ENCODE measurements at regions not wholly inside any gene's neighbourhood (a gene's known extent, or its start where the extent isn't known, plus 50 kb on each side); places are given as distances from the start of the nearest gene placed in this dataset.
"Not testable (repeated sequence)": the region's sequence is repeated elsewhere in the genome, so short reads cannot be mapped to it uniquely, and the experiment has no call there.

GRCh38 chr2:89756616-89757015 is 1065.1 kb downstream of the RPIA start:
- H3K4me3 ChIP-seq (ENCODE audit: low read depth, low read length), result not testable (repeated sequence)

DNA sequence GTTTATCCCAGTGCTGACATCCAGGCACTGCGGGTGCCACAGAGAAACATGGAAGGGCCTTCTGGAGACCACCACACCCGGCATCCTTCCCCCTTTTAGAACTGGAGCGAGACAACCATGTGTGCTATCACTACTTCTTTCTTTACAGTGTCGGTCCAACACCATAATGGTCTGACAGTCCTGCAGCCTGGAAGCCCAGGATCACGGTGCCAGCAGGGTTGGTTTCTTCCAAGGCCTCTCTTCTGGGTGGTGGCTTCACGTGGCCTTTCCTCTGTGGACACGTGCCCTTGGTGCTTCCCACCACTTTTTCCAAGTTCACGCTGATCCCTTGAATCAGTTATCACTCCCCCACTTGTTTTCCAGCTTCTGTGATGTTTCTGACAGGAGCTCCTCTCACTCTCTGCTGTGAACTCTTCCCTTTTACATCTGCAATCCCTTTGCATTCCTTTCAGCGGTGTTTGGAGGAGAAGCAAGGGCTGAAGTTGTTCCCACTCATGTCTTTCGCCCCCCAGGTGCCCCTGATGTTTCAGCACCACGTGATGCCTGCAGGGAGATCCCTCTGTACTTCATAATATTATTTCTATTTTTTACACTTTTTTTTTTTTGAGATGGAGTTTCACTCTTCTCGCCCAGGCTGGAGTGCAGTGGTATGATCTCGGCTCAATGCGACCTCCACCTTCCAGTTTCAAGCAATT is 1067.0 kb downstream of the RPIA start:
- not testable (repeated sequence) for H3K4me3 ChIP-seq (ENCODE audit: low read depth, low read length)

GRCh38 chr2:89760762-89761161 is 1069.3 kb downstream of the RPIA start:
- H3K4me3 ChIP-seq (ENCODE audit: low read depth, low read length), result not testable (repeated sequence)

GRCh38 chr2:89761171-89761570 is 1069.7 kb downstream of the RPIA start:
- not testable (repeated sequence) for H3K4me3 ChIP-seq (ENCODE audit: low read depth, low read length)

DNA sequence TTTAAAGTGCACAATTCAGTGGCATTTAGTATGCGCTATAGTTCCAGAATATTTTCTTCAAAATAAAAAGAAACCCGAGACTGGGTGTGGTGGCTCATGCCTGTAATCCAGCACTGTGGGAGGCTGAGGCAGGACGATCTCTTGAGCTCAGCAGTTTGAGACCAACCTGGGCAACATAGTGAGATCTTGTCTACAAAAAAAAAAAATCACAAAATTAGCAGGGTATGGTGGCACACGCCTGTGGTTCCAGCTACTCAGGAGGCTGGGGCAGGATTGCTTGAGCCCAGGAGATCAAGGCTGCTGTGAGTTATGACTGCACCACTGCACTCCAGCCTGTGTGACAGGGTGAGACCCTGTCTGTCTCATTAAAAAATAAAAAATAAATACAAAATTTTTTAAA is 1070.4 kb downstream of the RPIA start:
- not testable (repeated sequence) for H3K4me3 ChIP-seq (ENCODE audit: low read depth, low read length)

- H3K4me3 ChIP-seq (ENCODE audit: low read depth, low read length), result not testable (repeated sequence)
Observed at GRCh38 chr2:89762461-89763253, 1071.2 kb downstream of the RPIA start.

DNA sequence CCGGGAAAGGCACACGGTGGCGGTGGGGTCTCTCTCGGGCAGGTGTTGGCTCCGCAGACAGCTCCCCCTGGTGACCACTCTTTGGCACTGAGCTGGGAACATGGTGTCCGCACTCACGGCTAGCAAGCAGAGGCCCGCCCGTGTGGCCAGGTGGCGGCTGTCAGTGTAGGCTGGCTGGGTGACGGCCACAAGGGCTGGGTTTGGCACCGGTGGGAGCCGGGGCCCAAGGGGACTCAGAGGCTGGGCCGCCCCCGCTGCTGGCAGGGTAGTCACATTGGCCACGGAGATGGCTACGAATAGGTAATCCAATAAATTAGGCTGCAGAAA is 1071.7 kb downstream of the RPIA start:
- TF ChIP-seq, protein P1, sequence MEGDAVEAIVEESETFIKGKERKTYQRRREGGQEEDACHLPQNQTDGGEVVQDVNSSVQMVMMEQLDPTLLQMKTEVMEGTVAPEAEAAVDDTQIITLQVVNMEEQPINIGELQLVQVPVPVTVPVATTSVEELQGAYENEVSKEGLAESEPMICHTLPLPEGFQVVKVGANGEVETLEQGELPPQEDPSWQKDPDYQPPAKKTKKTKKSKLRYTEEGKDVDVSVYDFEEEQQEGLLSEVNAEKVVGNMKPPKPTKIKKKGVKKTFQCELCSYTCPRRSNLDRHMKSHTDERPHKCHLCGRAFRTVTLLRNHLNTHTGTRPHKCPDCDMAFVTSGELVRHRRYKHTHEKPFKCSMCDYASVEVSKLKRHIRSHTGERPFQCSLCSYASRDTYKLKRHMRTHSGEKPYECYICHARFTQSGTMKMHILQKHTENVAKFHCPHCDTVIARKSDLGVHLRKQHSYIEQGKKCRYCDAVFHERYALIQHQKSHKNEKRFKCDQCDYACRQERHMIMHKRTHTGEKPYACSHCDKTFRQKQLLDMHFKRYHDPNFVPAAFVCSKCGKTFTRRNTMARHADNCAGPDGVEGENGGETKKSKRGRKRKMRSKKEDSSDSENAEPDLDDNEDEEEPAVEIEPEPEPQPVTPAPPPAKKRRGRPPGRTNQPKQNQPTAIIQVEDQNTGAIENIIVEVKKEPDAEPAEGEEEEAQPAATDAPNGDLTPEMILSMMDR (IDR thresholded peaks at IDR 0.05; ENCODE audit: low read depth, low read length), result no peak
- H3K4me3 ChIP-seq (ENCODE audit: low read depth, low read length), result no peak overlapping the region

DNA sequence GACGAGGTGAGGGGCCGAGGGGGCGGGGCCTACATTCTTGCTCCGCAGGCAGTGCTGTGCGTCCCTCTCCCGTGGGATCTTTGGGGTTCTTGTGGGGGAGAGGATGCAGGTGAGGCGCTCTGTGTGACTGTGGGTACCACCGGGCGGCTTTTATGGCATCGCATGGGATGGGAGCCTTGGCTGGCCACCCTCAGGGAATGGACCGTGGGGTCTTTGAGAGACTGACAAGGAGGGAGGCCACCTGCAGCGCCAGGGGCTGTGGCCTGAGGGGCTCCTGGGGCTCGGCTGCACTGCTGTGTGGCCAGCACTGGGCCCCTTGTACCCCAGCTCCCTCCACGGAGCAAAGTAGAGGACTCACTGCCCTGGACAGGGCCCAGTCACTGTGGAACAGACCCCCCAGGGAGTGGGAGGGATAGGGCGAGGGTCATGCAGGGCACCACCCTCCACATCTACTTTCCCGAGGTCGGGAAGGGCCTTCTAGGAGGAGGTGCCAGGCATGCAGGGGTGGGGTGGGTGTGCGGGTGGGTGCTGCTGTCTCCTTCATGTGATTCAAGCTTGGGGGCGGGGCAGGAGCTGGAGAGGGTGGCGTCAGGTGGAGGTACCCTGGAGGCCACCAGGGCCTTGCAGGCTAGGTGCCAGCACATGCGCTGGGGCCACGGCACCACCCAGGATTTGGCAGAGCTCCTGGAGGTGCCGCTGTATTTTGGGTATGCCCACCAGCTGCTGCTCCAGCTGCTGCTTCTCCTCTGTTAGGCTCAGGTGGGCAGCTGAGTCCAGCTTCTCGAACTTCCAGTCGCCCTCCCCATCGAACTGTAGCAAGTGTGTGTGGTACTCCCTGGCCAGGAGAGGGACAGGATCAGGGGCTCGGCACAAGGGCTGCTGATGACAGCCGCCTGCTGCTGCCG is 1072.4 kb downstream of the RPIA start:
- H3K4me3 ChIP-seq (ENCODE audit: low read depth, low read length), result no peak overlapping the region
- TF ChIP-seq, protein P1 (IDR thresholded peaks at IDR 0.05; ENCODE audit: low read depth, low read length), result no peak

- H3K4me3 ChIP-seq (ENCODE audit: low read depth, low read length), result not testable (repeated sequence)
Observed at GRCh38 chr2:89764571-89765360, 1073.3 kb downstream of the RPIA start.

- not testable (repeated sequence) for H3K4me3 ChIP-seq (ENCODE audit: low read depth, low read length)
Observed at GRCh38 chr2:89765361-89765718, 1073.9 kb downstream of the RPIA start.

DNA sequence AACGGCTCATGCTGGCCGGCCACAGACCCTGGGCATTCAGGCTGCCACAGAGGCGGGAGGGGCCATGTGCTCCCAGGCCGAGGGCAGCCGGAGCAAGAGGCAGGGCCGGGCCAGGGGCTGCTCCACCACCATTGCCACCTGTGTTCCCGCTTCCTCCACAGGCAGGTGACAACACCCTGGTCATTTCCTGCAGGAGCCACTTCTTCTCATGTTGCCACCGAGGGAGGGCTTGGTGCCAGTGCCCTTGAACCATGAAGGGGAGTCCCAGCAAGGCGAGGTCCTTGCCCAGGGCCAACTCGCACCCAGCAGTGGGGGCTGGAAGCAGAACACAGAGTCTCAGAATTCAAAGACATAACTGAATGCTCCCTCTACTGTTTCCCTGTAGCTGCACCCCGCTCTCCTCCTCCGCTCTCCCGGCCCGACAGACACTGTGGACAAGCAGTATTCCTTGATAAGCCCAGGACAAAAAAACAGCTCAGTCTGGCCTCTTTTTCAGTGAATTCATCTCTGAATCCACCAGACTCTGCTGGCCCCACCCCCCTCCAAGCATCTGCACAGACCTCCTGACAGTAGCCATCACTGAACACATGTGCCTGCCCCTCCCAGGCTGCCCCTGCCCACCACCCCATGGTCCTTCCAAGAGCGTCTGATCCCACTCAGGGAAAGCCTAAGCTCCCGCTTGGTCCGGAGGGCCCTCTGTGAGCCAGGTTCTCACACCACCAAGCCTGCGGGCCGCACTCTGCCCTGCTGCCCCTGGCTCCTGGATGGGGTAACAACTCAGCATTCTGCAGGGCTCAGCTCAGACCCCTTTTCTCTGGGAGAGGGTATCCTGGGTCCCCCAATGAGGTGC is 1074.9 kb downstream of the RPIA start:
- H3K4me3 ChIP-seq (ENCODE audit: low read depth, low read length), result not testable (repeated sequence)

- not testable (repeated sequence) for H3K4me3 ChIP-seq (ENCODE audit: low read depth, low read length)
Observed at GRCh38 chr2:89767058-89767457, 1075.6 kb downstream of the RPIA start.

All from WI38 (cell line).